GM06990 (cell line): ENCODE measurements at regions not wholly inside any gene's neighbourhood (a gene's known extent, or its start where the extent isn't known, plus 50 kb on each side); places are given as distances from the start of the nearest gene placed in this dataset.

Experiments used
- DNase-seq: peaks from one replicate; pipeline ENCODE4 v3.0.0-alpha.2; 2011; ENCODE audit not compliant: insufficient read length; ENCODE audit errors: extremely low read depth
- H3K27me3 ChIP-seq: replicated peaks from 2 replicates; pipeline ENCODE4 v1.6.0; 2011; ENCODE audit warnings: low read length; ENCODE audit not compliant: control insufficient read depth, insufficient read depth
- H3K36me3 ChIP-seq: 2 replicates; pipeline ENCODE4 v1.5.1; 2011; ENCODE audit warnings: low read length; ENCODE audit not compliant: control insufficient read depth, insufficient read depth
- H3K4me3 ChIP-seq: replicated peaks from 2 replicates; pipeline ENCODE4 v1.5.1; 2011; ENCODE audit warnings: low read depth, mild to moderate bottlenecking, control low read depth, low read length
- TF ChIP-seq, protein P1 (sequence below): IDR thresholded peaks from 2 replicates; pipeline ENCODE4 v1.5.1; 2011; ENCODE audit warnings: low read length, control low read depth, mild to moderate bottlenecking, inconsistent platforms; ENCODE audit not compliant: insufficient read depth, poor library complexity, severe bottlenecking

GRCh38 chr18:25503567-25504081, 151.7 kb upstream of the ZNF521 start:
- DNase-seq = no peak
- TF ChIP-seq, protein P1, sequence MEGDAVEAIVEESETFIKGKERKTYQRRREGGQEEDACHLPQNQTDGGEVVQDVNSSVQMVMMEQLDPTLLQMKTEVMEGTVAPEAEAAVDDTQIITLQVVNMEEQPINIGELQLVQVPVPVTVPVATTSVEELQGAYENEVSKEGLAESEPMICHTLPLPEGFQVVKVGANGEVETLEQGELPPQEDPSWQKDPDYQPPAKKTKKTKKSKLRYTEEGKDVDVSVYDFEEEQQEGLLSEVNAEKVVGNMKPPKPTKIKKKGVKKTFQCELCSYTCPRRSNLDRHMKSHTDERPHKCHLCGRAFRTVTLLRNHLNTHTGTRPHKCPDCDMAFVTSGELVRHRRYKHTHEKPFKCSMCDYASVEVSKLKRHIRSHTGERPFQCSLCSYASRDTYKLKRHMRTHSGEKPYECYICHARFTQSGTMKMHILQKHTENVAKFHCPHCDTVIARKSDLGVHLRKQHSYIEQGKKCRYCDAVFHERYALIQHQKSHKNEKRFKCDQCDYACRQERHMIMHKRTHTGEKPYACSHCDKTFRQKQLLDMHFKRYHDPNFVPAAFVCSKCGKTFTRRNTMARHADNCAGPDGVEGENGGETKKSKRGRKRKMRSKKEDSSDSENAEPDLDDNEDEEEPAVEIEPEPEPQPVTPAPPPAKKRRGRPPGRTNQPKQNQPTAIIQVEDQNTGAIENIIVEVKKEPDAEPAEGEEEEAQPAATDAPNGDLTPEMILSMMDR = no peak
- Histone ChIP-seq H3K4me3 (no peak overlapping the region), H3K27me3 (no peaks in the 10 kb centered on the region), H3K36me3 (no peaks in the 10 kb centered on the region)

- TF ChIP-seq, protein P1 = no peak
- Histone ChIP-seq H3K27me3 (no peaks in the 10 kb centered on the region), H3K4me3 (no peak overlapping the region), H3K36me3 (no peaks in the 10 kb centered on the region)
- no peak for DNase-seq
Measured at GRCh38 chr18:25497151-25497794, 145.3 kb upstream of the ZNF521 start.

DNA sequence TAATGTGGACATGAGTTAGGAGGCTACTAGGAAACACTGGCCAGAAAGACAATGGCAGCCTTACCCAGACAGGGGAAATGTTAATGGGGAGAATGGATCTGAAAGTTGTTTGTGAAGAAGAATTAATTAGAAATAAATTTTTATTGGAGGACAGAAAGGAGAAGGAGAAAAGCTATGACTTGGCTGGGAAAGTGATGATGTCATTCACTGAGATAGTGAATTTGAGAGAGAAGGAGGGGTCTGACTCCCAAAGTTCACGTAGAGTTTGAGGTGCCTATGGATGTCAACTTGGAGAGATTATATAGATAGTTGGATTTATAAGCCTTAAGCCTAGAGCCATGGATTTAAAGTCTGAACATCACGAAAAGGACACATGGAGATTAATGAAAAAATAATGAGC, 144.6 kb upstream of the ZNF521 start:
- Histone ChIP-seq H3K4me3 (no peak overlapping the region), H3K27me3 (no peaks in the 10 kb centered on the region), H3K36me3 (no peaks in the 10 kb centered on the region)
- DNase-seq = no peak
- TF ChIP-seq, protein P1 = no peak

GRCh38 chr18:25495606-25496005, 143.6 kb upstream of the ZNF521 start:
- Histone ChIP-seq H3K36me3 (no peaks in the 10 kb centered on the region), H3K27me3 (no peaks in the 10 kb centered on the region), H3K4me3 (no peak overlapping the region)
- TF ChIP-seq, protein P1 = no peak
- DNase-seq = no peak

DNA sequence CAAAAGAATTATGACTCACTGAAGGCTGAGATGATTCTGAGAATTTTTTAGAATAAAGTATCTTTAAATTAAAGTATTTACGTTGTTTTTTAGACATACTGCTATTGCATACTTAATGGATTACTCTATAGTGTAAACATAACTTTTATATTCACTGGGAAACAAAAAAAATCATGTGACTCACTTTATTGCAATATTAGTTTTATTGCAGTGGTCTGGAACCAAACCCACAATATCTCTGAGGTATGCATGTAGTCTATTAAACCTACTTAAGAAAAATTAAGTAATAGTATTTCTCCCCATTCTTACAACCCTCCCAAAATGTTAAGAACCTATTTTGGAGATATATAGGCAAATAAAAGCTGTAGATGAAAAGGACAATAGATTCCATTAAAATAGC, 142.9 kb upstream of the ZNF521 start:
- no peaks in the 10 kb centered on the region for H3K36me3 ChIP-seq
- TF ChIP-seq, protein P1 = no peak
- no peak overlapping the region for H3K4me3 ChIP-seq
- no peaks in the 10 kb centered on the region for H3K27me3 ChIP-seq
- no peak for DNase-seq
